Left lung (tissue), 4 donors: ENCODE measurements at regions not wholly inside any gene's neighbourhood (a gene's known extent, or its start where the extent isn't known, plus 50 kb on each side); places are given as distances from the start of the nearest gene placed in this dataset.
"Not testable (repeated sequence)": the region's sequence is repeated elsewhere in the genome, so short reads cannot be mapped to it uniquely, and the experiment has no call there.

Experiments
- ATAC-seq: fragments of 200-7000 bp; cut with Tn5 transposase; one replicate; pipeline ENCODE4 v1.9.1; 2020; ENCODE audit warnings: moderate library complexity
- DNase-seq, 4 donors: peaks; one replicate each; pipeline ENCODE4 v3.0.0-alpha.2; 2013 to 2020
- H3K27ac ChIP-seq, 2 donors: fragments of 200-600 bp; sonication (generic) in 1 of 2; one replicate each; pipeline versions ENCODE4 v1.5.0 to v1.8.0; 2020 to 2021
- H3K27me3 ChIP-seq, 2 donors: fragments of 200-600 bp; sonication (generic) in 1 of 2; one replicate each; pipeline versions ENCODE4 v1.5.0 to v1.8.0; 2020 to 2021
- H3K36me3 ChIP-seq, 2 donors: fragments of 200-600 bp; sonication (generic) in 1 of 2; one replicate each; pipeline versions ENCODE4 v1.5.0 to v1.8.0; 2020 to 2021
- H3K4me1 ChIP-seq, 2 donors: fragments of 200-600 bp; one replicate each; pipeline ENCODE4 v1.8.0; 2021
- H3K4me3 ChIP-seq, 2 donors: fragments of 200-600 bp; sonication (generic) in 1 of 2; one replicate each; pipeline versions ENCODE4 v1.5.0 to v1.8.0; 2020 to 2021; ENCODE audit warnings: mild to moderate bottlenecking in 1 of 2
- H3K9me3 ChIP-seq, 2 donors: fragments of 200-600 bp; sonication (generic) in 1 of 2; one replicate each; pipeline versions ENCODE4 v1.5.0 to v1.8.0; 2020 to 2021
- intact Hi-C, 2 donors: fragments of 100-400 bp; cut with DNase I; formaldehyde crosslinking; loops; one replicate each; pipeline versions ENCODE4 v1.11.2 to v1.14.2; 2022
- TF ChIP-seq, protein P1 (sequence below), 2 donors: fragments of 200-600 bp; sonication (generic) in 1 of 2; IDR thresholded peaks; one replicate each; pipeline versions ENCODE4 v1.5.0 to v1.8.0; 2021; ENCODE audit warnings: antibody characterized with exemption in 2 of 2
- donor health status: DM: no; HTN: yes; CAD: no.
- donor health status: DM: no; HTN: no; CAD: no.

DNA sequence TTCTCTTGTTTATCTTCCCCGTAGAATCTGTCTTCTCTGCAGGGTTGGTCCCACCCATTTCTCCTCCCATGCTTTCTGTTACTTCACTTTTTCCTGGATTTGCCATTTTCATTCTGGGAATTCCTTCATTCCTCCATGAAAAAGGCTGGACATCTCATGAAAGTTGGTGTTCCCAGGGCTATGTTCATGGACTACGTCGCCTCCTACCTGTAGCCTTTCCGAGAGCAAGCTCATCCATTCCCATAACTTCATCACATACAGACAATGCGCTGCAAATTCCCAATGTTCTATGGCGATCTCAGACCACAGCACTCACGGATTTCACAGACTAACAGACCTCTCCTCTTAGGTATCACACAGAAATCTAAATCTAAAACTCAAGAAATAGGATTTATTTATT lies 217.1 kb downstream of the EXOC5 start:
- Histone ChIP-seq H3K4me1 (no peaks in the 10 kb centered on the region), H3K9me3 (no peaks in the 10 kb centered on the region), H3K27me3 (no peaks in the 10 kb centered on the region), H3K36me3 (no peaks in the 10 kb centered on the region), H3K4me3 (no peak overlapping the region), H3K27ac (no peak overlapping the region)
- TF ChIP-seq, protein P1, sequence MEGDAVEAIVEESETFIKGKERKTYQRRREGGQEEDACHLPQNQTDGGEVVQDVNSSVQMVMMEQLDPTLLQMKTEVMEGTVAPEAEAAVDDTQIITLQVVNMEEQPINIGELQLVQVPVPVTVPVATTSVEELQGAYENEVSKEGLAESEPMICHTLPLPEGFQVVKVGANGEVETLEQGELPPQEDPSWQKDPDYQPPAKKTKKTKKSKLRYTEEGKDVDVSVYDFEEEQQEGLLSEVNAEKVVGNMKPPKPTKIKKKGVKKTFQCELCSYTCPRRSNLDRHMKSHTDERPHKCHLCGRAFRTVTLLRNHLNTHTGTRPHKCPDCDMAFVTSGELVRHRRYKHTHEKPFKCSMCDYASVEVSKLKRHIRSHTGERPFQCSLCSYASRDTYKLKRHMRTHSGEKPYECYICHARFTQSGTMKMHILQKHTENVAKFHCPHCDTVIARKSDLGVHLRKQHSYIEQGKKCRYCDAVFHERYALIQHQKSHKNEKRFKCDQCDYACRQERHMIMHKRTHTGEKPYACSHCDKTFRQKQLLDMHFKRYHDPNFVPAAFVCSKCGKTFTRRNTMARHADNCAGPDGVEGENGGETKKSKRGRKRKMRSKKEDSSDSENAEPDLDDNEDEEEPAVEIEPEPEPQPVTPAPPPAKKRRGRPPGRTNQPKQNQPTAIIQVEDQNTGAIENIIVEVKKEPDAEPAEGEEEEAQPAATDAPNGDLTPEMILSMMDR (IDR thresholded peaks at IDR 0.05), result no peak
- no peak for DNase-seq
- ATAC-seq, result no peak
- intact Hi-C loops, result no loop called here

DNA sequence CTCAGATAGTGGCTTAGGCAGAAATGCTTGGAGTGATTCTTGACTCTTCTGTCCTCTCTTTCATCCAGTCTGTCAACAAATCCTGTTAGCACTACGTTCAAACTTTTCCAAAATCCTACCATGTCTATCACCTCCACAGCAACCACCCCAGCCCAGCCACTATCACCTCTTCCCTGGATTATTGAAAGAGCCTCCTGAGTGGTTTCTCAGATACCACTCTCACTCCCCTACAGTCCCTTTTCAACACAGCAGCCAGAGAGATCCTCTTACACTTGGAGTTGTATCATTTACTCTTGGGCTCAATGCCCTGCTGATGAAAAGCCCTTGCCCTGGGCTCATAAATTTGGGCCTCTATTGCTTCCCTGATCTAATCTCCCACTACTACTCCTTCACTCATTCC lies 218.9 kb downstream of the EXOC5 start:
- H3K4me1 ChIP-seq, result no peaks in the 10 kb centered on the region
- no peaks in the 10 kb centered on the region for H3K36me3 ChIP-seq
- TF ChIP-seq, protein P1 (IDR thresholded peaks at IDR 0.05), result no peak
- no peak overlapping the region for H3K27ac ChIP-seq
- ATAC-seq (no peak), DNase-seq (no peak)
- no peaks in the 10 kb centered on the region for H3K9me3 ChIP-seq
- intact Hi-C loops, result no loop called here
- no peaks in the 10 kb centered on the region for H3K27me3 ChIP-seq
- H3K4me3 ChIP-seq, result no peak overlapping the region

GRCh38 chr14:57046175-57046574 lies 222.5 kb downstream of the EXOC5 start:
- TF ChIP-seq, protein P1 (IDR thresholded peaks at IDR 0.05), result no peak
- no peaks in the 10 kb centered on the region for H3K36me3 ChIP-seq

DNA sequence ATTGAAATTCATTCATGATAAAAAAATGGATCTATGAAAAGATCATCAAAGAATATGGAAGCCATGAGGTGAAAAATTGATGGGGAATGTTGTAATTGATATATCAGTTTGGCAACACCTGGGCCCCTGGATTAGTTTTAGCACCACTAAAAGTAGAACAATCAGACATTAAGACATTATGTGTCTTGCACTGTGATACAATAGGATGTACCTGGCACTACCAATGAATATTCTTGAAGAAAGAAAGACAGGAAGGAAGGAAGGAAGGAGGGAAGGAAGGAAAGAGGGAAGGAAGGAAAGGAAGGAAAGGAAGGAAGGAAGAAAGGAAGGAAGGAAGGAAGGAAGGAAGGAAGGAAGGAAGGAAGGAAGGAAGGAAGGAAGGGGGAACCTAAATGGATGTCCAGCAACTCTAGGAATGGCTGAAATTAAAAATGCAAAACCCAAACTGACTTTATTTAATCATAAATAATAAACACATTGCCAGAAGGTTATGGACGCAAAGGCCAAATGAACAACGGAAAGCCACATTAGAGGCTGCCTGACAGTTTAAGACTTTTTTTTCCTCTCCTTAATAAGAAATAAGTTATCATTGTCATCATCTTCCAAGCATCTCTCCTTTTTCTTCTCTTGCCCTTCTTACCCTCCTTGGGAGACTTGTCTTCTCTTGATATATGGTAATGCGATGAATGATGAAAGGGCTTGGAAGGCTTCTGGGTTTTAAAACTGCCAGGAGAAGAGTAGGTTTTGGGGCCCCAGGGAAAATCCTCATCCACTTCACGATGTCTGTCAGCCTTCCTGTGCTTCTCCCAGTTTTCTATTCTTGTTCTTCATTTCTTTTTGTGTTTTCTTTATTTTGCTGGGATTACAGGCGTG lies 224.4 kb downstream of the EXOC5 start:
- H3K27ac ChIP-seq, H3K9me3 ChIP-seq, intact Hi-C loops, H3K36me3 ChIP-seq, H3K4me3 ChIP-seq, H3K4me1 ChIP-seq, DNase-seq, H3K27me3 ChIP-seq, ATAC-seq: not testable (repeated sequence)

More at GRCh38 chr14:57046175-57046574, 222.5 kb downstream of the EXOC5 start:
- H3K27me3 ChIP-seq, result no peaks in the 10 kb centered on the region
- H3K4me3 ChIP-seq, result no peak overlapping the region
- intact Hi-C loops, result no loop called here
- no peak overlapping the region for H3K27ac ChIP-seq
- H3K9me3 ChIP-seq, result no peaks in the 10 kb centered on the region
- no peaks in the 10 kb centered on the region for H3K4me1 ChIP-seq
- ATAC-seq (no peak), DNase-seq (no peak)

DNA sequence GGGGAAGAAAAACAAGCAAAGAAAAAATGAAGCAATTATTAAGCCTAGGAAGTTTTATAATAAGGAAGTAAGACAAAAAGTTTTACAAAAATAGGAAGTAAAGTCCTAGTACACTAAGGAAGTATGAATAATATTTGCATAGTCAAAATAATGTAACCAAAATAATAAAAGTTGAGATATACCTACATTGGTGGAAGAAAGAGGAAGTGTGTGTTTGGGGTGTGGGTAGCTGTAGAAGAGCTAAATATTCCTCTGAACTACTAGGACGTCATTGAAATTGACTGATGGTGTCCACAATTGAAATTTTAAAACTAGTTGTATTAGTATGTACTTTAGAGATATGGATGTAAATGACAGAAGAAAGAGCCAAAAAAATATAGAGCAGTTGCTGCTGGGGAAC lies 228.4 kb upstream of the OTX2 start:
- ATAC-seq (no peak), DNase-seq (no peak)
- no peak overlapping the region for H3K4me3 ChIP-seq
- intact Hi-C loops, result no loop called here
- no peaks in the 10 kb centered on the region for H3K36me3 ChIP-seq
- no peak overlapping the region for H3K27ac ChIP-seq
- H3K27me3 ChIP-seq, result no peaks in the 10 kb centered on the region
- no peaks in the 10 kb centered on the region for H3K9me3 ChIP-seq
- TF ChIP-seq, protein P1 (IDR thresholded peaks at IDR 0.05), result no peak
- no peaks in the 10 kb centered on the region for H3K4me1 ChIP-seq

DNA sequence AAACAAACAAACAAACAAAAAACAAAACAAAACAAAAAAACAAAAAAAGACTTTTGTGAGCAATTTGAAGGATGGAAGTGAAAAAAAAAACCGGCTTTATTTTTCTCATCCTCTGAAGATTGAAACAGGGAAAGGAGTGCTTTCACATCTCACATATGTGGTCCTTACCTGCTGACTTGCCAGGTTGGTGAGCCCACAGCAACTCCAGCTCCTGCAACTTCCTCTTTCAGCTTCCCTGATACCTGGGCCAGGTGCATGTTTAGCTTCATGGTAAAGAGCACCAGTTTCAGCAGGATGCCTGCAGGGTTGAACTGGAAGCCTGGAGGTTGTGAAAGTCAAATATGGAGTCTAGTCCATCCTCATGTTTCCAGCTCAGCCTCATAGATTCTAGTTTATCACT lies 221.2 kb upstream of the OTX2 start:
- ATAC-seq, result no peak

More for the DNA sequence above, 221.2 kb upstream of the OTX2 start:
- Histone ChIP-seq H3K27me3 (no peaks in the 10 kb centered on the region), H3K4me1 (no peaks in the 10 kb centered on the region), H3K36me3 (no peaks in the 10 kb centered on the region), H3K27ac (no peak overlapping the region), H3K9me3 (peaks cover 0 to 9% of the 10 kb centered on the region in 2 donors), H3K4me3 (no peak overlapping the region)
- TF ChIP-seq, protein P1 (IDR thresholded peaks at IDR 0.05), result no peak
- no peak for DNase-seq
- intact Hi-C loops, result no loop called here
